ENCODE measurements at regions not wholly inside any gene's neighbourhood (a gene's known extent, or its start where the extent isn't known, plus 50 kb on each side); places are given as distances from the start of the nearest gene placed in this dataset.

GRCh38 chr14:101473045-101473729 is 88.1 kb upstream of the DIO3 start:
- H2BK5ac ChIP-seq (ENCODE audit: low read depth, low read length, poor library complexity, severe bottlenecking) = no peak overlapping the region
- dilution Hi-C loops (cut with HindIII; ENCODE audit: low sequenced_read_pairs, unreplicated experiment) = no loop called here
- ATAC-seq (ENCODE audit: low read depth) (no peak), DNase-seq (no peak)
- no peak overlapping the region for H2BK15ac ChIP-seq (ENCODE audit: low read depth, low read length)
- no peak overlapping the region for H2BK20ac ChIP-seq (ENCODE audit: low read depth, low read length)
- no peak overlapping the region for H3K23ac ChIP-seq (ENCODE audit: low read depth, low read length)
- no peaks in the 10 kb centered on the region; the same call in 1 of the 2 replicates for H3K27me3 ChIP-seq (ENCODE audit: control insufficient read depth, insufficient read depth, low read length)
- no peak overlapping the region for H2AK9ac ChIP-seq (replicated peaks; ENCODE audit: low read depth, low read length, poor library complexity)
- in situ Hi-C loops (cut with MboI; ENCODE audit: low sequenced_read_pairs) = no loop called here
- H3K18ac ChIP-seq (ENCODE audit: low read depth, low read length) = no peak overlapping the region
- peaks cover 12% of the 10 kb centered on the region; the same call in 1 of the 2 replicates for H3K4me1 ChIP-seq (ENCODE audit: control insufficient read depth, insufficient read depth, low read length)
- no peak overlapping the region for H3K27ac ChIP-seq (ENCODE audit: insufficient read depth, low read length)
- no peak overlapping the region for H4K91ac ChIP-seq (ENCODE audit: insufficient read depth, low read depth, low read length)
- H3K4me3 ChIP-seq (ENCODE audit: insufficient read depth, low read depth, low read length) = no peak overlapping the region
- no peak overlapping the region for H3K9ac ChIP-seq (ENCODE audit: low read depth, low read length)
- POLR2A ChIA-PET (ENCODE audit: unreplicated experiment) = no interaction called here
- H2AFZ ChIP-seq (replicated peaks; ENCODE audit: low read length, poor library complexity) = peak overlapping the region; percentile 41
- no peak overlapping the region for H2BK120ac ChIP-seq (ENCODE audit: low read depth, low read length)
- BruUV-seq (replicated peaks) = no TSS peak
- H3K14ac ChIP-seq (replicated peaks; ENCODE audit: low read depth, low read length) = no peak overlapping the region
- no peaks in the 10 kb centered on the region for H3K9me1 ChIP-seq (ENCODE audit: insufficient read depth, low read length)
- no peak overlapping the region for H3K4me2 ChIP-seq (ENCODE audit: low read depth, low read length)
- no peak overlapping the region for H4K5ac ChIP-seq (ENCODE audit: low read depth, low read length)
- no peak overlapping the region for H2AK5ac ChIP-seq (ENCODE audit: low read depth, low read length)
- H3K56ac ChIP-seq (ENCODE audit: extremely low read depth, insufficient read depth, low read length) = no peak overlapping the region
- no peak overlapping the region for H4K8ac ChIP-seq (ENCODE audit: low read depth in 2 of 2, low read length in 2 of 2)
- TF ChIP-seq RAD21 (IDR thresholded peaks at IDR 0.05; ENCODE audit: low read length) (no peak), NFE2L2 (IDR thresholded peaks at IDR 0.05; ENCODE audit: low read depth, low read length) (no peak), BHLHE40 (IDR thresholded peaks at IDR 0.05; ENCODE audit: low read depth, low read length) (no peak), MAFK (IDR thresholded peaks at IDR 0.05; ENCODE audit: low read depth, low read length) (no peak), CEBPB (IDR thresholded peaks at IDR 0.05; ENCODE audit: low read depth, low read length) (no peak), POLR2A (IDR thresholded peaks at IDR 0.05; ENCODE audit: low read depth, low read length) (no peak), MXI1 (IDR thresholded peaks at IDR 0.05; ENCODE audit: borderline replicate concordance, low read depth, low read length) (no peak), MAZ (IDR thresholded peaks at IDR 0.05; ENCODE audit: borderline replicate concordance, low read depth, low read length) (no peak), ELK1 (IDR thresholded peaks at IDR 0.05; ENCODE audit: borderline replicate concordance, low read depth, low read length) (no peak), RCOR1 (IDR thresholded peaks at IDR 0.05; ENCODE audit: insufficient replicate concordance, low read length) (no peak), SMC3 (IDR thresholded peaks at IDR 0.05; ENCODE audit: low read depth, low read length) (no peak), RFX5 (IDR thresholded peaks at IDR 0.05; ENCODE audit: low read depth, low read length) (no peak), FOS (IDR thresholded peaks at IDR 0.05; ENCODE audit: low read depth, low read length) (no peak), CTCF (conservative IDR thresholded peaks at IDR 0.05; ENCODE audit: low read depth, low read length) (no peak)
- intact Hi-C loops (cut with micrococcal nuclease) = no loop called here
- H3K36me3 ChIP-seq (ENCODE audit: control insufficient read depth, insufficient read depth, low read length) = no peaks in the 10 kb centered on the region
- H4K20me1 ChIP-seq (ENCODE audit: insufficient read depth, low read length) = no peaks in the 10 kb centered on the region
- CTCF ChIA-PET = no interaction called here
- no peaks in the 10 kb centered on the region for H3K79me1 ChIP-seq (ENCODE audit: low read depth in 1 of 2, low read length in 2 of 2)
- H3K4ac ChIP-seq (ENCODE audit: low read depth, low read length) = no peak overlapping the region
- H3K9me3 ChIP-seq (ENCODE audit: control insufficient read depth, insufficient read depth, low read length) = no peaks in the 10 kb centered on the region
- 100% methylated on average over 3 of the region's 12 CpGs; no CpG with 5 or more reads in 1 of the 2 experiments for WGBS, 2 experiments (ENCODE audit: extremely low coverage in 2 of 2, insufficient read length in 1 of 2)
